HG03575 (cell line): ENCODE measurements at regions not wholly inside any gene's neighbourhood (a gene's known extent, or its start where the extent isn't known, plus 50 kb on each side); places are given as distances from the start of the nearest gene placed in this dataset.
"Not testable (repeated sequence)": the region's sequence is repeated elsewhere in the genome, so short reads cannot be mapped to it uniquely, and the experiment has no call there.

ENCODE experiments used
- ATAC-seq: cut with Tn5 transposase; IDR thresholded peaks from one replicate; pipeline ENCODE4 v1.9.1; 2021; ENCODE audit not compliant: unreplicated experiment, insufficient number of reproducible peaks, low FRiP score; ENCODE audit errors: extremely low read depth

GRCh38 chr4:23455456-23456158 is 434.2 kb downstream of the PPARGC1A start:
- ATAC-seq, result no peak

- no peak for ATAC-seq
These were observed 448.2 kb downstream of the PPARGC1A start for GRCh38 chr4:23441530-23442069.

- ATAC-seq, result no peak
These were observed 451.1 kb downstream of the PPARGC1A start for GRCh38 chr4:23438764-23439163.

GRCh38 chr4:23429497-23429896 is 460.4 kb downstream of the PPARGC1A start:
- ATAC-seq, result no peak

- no peak for ATAC-seq
These were observed 464.3 kb downstream of the PPARGC1A start for GRCh38 chr4:23425570-23425969.

- ATAC-seq, result no peak
These were observed 466.3 kb downstream of the PPARGC1A start for GRCh38 chr4:23423540-23423939.

- no peak for ATAC-seq
These were observed 467.0 kb downstream of the PPARGC1A start for GRCh38 chr4:23422878-23423277.

GRCh38 chr4:23413631-23414030 is 476.2 kb downstream of the PPARGC1A start:
- ATAC-seq, result no peak

- no peak for ATAC-seq
These were observed 477.1 kb downstream of the PPARGC1A start for GRCh38 chr4:23412701-23413100.

GRCh38 chr4:23408913-23409312 is 480.9 kb downstream of the PPARGC1A start:
- ATAC-seq, result not testable (repeated sequence)

- no peak for ATAC-seq
These were observed 488.3 kb downstream of the PPARGC1A start for GRCh38 chr4:23401572-23401971.

- no peak for ATAC-seq
These were observed 496.9 kb downstream of the PPARGC1A start for GRCh38 chr4:23392860-23393458.

GRCh38 chr4:23390246-23390645 is 499.6 kb downstream of the PPARGC1A start:
- no peak for ATAC-seq

- no peak for ATAC-seq
These were observed 501.0 kb downstream of the PPARGC1A start for GRCh38 chr4:23388699-23389395.

GRCh38 chr4:23388255-23388654 is 501.6 kb downstream of the PPARGC1A start:
- no peak for ATAC-seq

GRCh38 chr4:23384741-23385140 is 505.1 kb downstream of the PPARGC1A start:
- no peak for ATAC-seq

- ATAC-seq, result no peak
These were observed 507.0 kb downstream of the PPARGC1A start for GRCh38 chr4:23382879-23383278.

- ATAC-seq, result no peak
These were observed 515.6 kb downstream of the PPARGC1A start for GRCh38 chr4:23374259-23374658.

GRCh38 chr4:23373261-23373660 is 516.6 kb downstream of the PPARGC1A start:
- no peak for ATAC-seq

GRCh38 chr4:23371533-23371932 is 518.3 kb downstream of the PPARGC1A start:
- no peak for ATAC-seq
